ENCODE measurements at regions not wholly inside any gene's neighbourhood (a gene's known extent, or its start where the extent isn't known, plus 50 kb on each side); places are given as distances from the start of the nearest gene placed in this dataset.

DNA sequence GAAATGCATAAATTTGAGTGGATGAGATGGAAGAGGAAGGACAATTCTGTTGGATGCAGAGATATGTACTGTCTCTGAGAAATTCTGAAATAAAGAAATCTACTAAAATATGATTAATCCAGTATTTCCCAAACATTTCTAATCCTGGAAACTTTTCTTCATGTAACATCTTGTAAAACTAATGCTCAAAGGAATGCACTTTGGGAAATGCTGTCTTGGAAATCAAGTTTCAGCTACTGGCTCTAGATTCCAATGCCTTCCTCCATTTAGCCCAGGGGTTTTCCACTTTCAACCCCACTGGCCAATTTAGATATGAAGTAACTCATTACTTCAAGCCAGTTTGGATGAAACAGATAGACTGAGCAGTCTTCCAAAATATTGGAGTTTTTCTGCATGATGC is 355.1 kb downstream of the TXNL1 start:
- TF ChIP-seq, protein P1, sequence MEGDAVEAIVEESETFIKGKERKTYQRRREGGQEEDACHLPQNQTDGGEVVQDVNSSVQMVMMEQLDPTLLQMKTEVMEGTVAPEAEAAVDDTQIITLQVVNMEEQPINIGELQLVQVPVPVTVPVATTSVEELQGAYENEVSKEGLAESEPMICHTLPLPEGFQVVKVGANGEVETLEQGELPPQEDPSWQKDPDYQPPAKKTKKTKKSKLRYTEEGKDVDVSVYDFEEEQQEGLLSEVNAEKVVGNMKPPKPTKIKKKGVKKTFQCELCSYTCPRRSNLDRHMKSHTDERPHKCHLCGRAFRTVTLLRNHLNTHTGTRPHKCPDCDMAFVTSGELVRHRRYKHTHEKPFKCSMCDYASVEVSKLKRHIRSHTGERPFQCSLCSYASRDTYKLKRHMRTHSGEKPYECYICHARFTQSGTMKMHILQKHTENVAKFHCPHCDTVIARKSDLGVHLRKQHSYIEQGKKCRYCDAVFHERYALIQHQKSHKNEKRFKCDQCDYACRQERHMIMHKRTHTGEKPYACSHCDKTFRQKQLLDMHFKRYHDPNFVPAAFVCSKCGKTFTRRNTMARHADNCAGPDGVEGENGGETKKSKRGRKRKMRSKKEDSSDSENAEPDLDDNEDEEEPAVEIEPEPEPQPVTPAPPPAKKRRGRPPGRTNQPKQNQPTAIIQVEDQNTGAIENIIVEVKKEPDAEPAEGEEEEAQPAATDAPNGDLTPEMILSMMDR (IDR thresholded peaks at IDR 0.05) = no peak
- no peak for TF ChIP-seq POLR2AphosphoS5 (IDR thresholded peaks at IDR 0.05)

Data from gastroesophageal sphincter (tissue), 3 donors.